B cell (primary cell): ENCODE measurements at regions not wholly inside any gene's neighbourhood (a gene's known extent, or its start where the extent isn't known, plus 50 kb on each side); places are given as distances from the start of the nearest gene placed in this dataset.

Experiments used
- EZH2 ChIP-seq: IDR thresholded peaks from 2 replicates; pipeline ENCODE4 v1.6.1; 2012; ENCODE audit warnings: borderline replicate concordance, low read depth, mild to moderate bottlenecking, moderate library complexity, low read length; ENCODE audit not compliant: insufficient read depth, poor library complexity, severe bottlenecking
- TF ChIP-seq, protein P1 (sequence below): fragments of 200-600 bp; IDR thresholded peaks from one replicate; pipeline ENCODE4 v1.8.0; 2022; ENCODE audit warnings: antibody characterized with exemption, mild to moderate bottlenecking

DNA sequence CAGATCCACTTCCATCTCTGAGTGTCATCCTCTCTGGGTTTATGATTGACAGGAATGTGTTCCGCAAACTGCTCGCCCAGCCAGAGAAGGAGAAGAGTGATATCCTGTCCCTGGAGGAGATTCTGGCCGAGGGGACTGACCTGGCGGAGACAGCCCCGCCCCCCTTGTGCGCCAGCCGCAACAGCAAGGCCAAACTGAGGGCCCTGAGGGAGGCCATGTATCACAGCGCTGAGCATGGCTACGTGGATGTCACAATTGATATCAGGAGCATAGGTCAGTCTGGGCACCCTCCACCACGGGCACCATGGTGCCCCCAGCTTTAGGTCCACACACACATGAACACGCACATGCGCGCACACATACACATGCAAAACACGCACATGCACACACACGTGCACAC, 67.5 kb upstream of the PWP1 start:
- TF ChIP-seq, protein P1, sequence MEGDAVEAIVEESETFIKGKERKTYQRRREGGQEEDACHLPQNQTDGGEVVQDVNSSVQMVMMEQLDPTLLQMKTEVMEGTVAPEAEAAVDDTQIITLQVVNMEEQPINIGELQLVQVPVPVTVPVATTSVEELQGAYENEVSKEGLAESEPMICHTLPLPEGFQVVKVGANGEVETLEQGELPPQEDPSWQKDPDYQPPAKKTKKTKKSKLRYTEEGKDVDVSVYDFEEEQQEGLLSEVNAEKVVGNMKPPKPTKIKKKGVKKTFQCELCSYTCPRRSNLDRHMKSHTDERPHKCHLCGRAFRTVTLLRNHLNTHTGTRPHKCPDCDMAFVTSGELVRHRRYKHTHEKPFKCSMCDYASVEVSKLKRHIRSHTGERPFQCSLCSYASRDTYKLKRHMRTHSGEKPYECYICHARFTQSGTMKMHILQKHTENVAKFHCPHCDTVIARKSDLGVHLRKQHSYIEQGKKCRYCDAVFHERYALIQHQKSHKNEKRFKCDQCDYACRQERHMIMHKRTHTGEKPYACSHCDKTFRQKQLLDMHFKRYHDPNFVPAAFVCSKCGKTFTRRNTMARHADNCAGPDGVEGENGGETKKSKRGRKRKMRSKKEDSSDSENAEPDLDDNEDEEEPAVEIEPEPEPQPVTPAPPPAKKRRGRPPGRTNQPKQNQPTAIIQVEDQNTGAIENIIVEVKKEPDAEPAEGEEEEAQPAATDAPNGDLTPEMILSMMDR = no peak
- no peak for TF ChIP-seq EZH2
